Mammary epithelial cell (primary cell): ENCODE measurements at regions not wholly inside any gene's neighbourhood (a gene's known extent, or its start where the extent isn't known, plus 50 kb on each side); places are given as distances from the start of the nearest gene placed in this dataset.

Experiments used
- EZH2 ChIP-seq: IDR thresholded peaks from 2 replicates; pipeline ENCODE4 v1.6.1; 2012; ENCODE audit warnings: low read length, inconsistent platforms, borderline replicate concordance
- TF ChIP-seq, protein P1 (sequence below), 2 donors: IDR thresholded peaks in 1 of 2; conservative IDR thresholded peaks in 1 of 2; 2 replicates each; pipeline ENCODE4 v1.5.1; 2011 to 2012; ENCODE audit warnings: inconsistent platforms in 2 of 2, low read length in 2 of 2, mild to moderate bottlenecking in 2 of 2, control low read depth in 1 of 2, low read depth in 1 of 2; ENCODE audit not compliant: insufficient read depth in 1 of 2; ENCODE audit errors: extremely low read depth in 1 of 2

DNA sequence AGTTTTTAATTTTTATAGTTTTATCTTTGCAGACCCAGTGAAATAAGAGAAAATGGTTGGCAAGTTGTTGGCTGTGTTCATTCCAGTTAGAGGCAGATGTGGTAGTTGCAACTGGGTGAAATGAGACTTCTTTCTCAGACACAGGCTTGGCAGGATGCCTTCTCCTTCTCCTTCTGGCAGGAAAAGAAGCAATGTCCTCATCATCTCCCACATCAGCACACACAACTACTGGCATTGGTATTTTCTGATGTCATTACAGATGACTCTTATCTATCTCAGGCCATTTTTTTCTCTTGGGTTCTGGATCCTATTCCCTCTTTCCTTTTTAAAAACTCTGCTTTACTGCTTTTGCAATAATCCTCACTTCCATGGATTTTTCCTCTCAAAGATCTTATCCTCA is 103.3 kb upstream of the EDIL3 start:
- TF ChIP-seq, protein P1, sequence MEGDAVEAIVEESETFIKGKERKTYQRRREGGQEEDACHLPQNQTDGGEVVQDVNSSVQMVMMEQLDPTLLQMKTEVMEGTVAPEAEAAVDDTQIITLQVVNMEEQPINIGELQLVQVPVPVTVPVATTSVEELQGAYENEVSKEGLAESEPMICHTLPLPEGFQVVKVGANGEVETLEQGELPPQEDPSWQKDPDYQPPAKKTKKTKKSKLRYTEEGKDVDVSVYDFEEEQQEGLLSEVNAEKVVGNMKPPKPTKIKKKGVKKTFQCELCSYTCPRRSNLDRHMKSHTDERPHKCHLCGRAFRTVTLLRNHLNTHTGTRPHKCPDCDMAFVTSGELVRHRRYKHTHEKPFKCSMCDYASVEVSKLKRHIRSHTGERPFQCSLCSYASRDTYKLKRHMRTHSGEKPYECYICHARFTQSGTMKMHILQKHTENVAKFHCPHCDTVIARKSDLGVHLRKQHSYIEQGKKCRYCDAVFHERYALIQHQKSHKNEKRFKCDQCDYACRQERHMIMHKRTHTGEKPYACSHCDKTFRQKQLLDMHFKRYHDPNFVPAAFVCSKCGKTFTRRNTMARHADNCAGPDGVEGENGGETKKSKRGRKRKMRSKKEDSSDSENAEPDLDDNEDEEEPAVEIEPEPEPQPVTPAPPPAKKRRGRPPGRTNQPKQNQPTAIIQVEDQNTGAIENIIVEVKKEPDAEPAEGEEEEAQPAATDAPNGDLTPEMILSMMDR (conservative IDR thresholded peaks at IDR 0.05 in 1 of 2, IDR thresholded peaks at IDR 0.05 in 1 of 2; ENCODE audit: extremely low read depth in 1 of 2, insufficient read depth in 1 of 2, low read depth in 1 of 2, low read length in 2 of 2): no peak
- no peak for TF ChIP-seq EZH2
